GM13976 (cell line): ENCODE measurements at regions not wholly inside any gene's neighbourhood (a gene's known extent, or its start where the extent isn't known, plus 50 kb on each side); places are given as distances from the start of the nearest gene placed in this dataset.

ENCODE experiments used
- DNase-seq: peaks from one replicate; pipeline ENCODE4 v3.0.0; 2012; ENCODE audit warnings: low spot score
- in situ Hi-C: fragments of 300-500 bp; cut with MboI; formaldehyde crosslinking; loops from one replicate; pipeline ENCODE4 v1.12.0; 2022; ENCODE audit warnings: low sequenced_read_pairs, mixed read lengths, inconsistent platforms; ENCODE audit not compliant: unreplicated experiment
- TF ChIP-seq, protein P1 (sequence below): IDR thresholded peaks from 2 replicates; pipeline ENCODE4 v1.5.1; 2012; ENCODE audit warnings: borderline replicate concordance, mild to moderate bottlenecking; ENCODE audit not compliant: insufficient read depth; ENCODE audit errors: extremely low read depth, missing control alignments, control extremely low read depth

DNA sequence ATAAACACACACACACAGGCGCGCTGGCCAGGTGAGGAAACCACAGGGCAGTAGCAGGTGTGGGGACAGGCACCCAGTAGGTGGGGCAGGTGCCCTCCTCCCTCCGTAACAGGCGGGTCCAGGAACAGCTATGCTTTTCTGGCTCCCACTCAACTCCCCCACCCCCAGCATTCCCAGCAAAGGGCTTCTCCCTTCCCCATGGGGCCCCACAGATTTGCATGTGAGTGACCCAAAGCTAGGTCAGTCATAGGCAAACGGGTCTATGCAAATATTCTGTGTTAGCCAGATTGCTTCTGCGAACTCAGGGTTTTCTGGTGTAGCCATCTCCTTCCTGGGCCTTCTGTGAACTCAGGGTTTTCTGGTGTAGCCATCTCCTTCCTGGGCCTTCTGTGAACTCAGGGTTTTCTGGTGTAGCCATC, 114.2 kb downstream of the SIK1 start:
- in situ Hi-C loops: no loop called here
- DNase-seq: peak; percentile 65
- TF ChIP-seq, protein P1, sequence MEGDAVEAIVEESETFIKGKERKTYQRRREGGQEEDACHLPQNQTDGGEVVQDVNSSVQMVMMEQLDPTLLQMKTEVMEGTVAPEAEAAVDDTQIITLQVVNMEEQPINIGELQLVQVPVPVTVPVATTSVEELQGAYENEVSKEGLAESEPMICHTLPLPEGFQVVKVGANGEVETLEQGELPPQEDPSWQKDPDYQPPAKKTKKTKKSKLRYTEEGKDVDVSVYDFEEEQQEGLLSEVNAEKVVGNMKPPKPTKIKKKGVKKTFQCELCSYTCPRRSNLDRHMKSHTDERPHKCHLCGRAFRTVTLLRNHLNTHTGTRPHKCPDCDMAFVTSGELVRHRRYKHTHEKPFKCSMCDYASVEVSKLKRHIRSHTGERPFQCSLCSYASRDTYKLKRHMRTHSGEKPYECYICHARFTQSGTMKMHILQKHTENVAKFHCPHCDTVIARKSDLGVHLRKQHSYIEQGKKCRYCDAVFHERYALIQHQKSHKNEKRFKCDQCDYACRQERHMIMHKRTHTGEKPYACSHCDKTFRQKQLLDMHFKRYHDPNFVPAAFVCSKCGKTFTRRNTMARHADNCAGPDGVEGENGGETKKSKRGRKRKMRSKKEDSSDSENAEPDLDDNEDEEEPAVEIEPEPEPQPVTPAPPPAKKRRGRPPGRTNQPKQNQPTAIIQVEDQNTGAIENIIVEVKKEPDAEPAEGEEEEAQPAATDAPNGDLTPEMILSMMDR: no peak

GRCh38 chr21:43312011-43312410, 114.9 kb downstream of the SIK1 start:
- no peak for DNase-seq
- TF ChIP-seq, protein P1: no peak
- in situ Hi-C loops: no loop called here

DNA sequence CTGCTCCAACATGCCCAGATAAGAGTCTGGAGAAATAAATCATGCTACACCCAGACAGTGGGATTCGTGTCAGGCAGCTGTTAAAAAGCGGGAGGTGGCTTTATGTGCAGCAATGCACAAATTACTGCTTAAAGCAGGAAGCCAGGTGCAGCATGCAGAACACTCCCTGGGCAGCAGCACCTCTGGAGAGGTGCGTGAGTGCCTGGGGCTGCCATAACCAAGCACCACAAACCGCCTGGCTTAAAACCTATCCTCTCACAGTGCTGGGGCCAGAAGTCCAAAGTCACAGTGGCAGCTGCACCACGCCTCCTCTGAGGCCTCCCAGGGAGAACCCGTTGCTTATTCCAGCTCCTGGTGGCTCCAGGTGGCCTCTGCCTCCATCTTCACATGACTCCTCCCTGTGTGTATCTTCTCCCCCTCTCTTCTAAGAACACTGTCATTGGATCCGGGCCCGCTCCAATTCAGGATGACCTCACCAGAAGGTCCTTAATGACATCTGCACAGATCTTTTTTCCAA, 115.6 kb downstream of the SIK1 start:
- in situ Hi-C loops: no loop called here
- no peak for DNase-seq
- TF ChIP-seq, protein P1: no peak

GRCh38 chr21:43308815-43309283, 118.1 kb downstream of the SIK1 start:
- TF ChIP-seq, protein P1: no peak
- in situ Hi-C loops: no loop called here

GRCh38 chr21:43308101-43308814, 118.7 kb downstream of the SIK1 start:
- in situ Hi-C loops: no loop called here
- TF ChIP-seq, protein P1: no peak
- no peak for DNase-seq

More at GRCh38 chr21:43308815-43309283, 118.1 kb downstream of the SIK1 start:
- no peak for DNase-seq

DNA sequence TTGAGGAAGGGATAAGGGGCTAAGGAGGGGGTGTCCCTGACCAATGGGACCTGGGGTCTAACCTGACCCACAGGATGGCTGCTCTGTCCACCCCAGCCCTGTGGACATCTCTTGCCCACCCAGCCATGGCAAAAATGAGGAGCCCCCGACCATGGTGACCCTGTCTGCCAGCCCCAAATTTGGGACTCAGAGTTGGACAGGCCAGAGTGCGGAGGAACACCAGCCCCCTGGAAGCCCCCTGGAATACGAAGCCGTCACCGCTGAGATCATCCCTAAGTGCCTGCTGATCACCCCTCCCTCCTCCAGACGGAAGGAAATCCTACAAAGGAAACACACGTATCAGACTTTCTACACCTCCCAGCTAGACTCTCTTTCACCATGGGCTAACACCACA, 119.3 kb downstream of the SIK1 start:
- in situ Hi-C loops: no loop called here

More for the DNA sequence above, 119.3 kb downstream of the SIK1 start:
- TF ChIP-seq, protein P1: no peak
- no peak for DNase-seq
